B cell (primary cell): ENCODE measurements at regions not wholly inside any gene's neighbourhood (a gene's known extent, or its start where the extent isn't known, plus 50 kb on each side); places are given as distances from the start of the nearest gene placed in this dataset.

Source experiments
- ATAC-seq: fragments of 200-7000 bp; cut with Tn5 transposase; one replicate; pipeline ENCODE4 v1.10.0; 2021; ENCODE audit warnings: low read depth, mild to moderate bottlenecking, moderate number of reproducible peaks, moderate library complexity
- CTCF ChIA-PET: fragments of 350-600 bp; sonication (Branson Sonifier 250); formaldehyde crosslinking; loops from one replicate; lab custom pipeline; 2021; ENCODE audit warnings: antibody characterized with exemption, inconsistent platforms; lab: Charles Lee
- POLR2A ChIA-PET: fragments of 350-600 bp; sonication (Branson Sonifier 250); formaldehyde crosslinking; loops from one replicate; lab custom pipeline; 2021; ENCODE audit warnings: antibody characterized with exemption; lab: Charles Lee
- DNase-seq: peaks from one replicate; pipeline ENCODE4 v3.0.0; 2013
- H2AFZ ChIP-seq: 2 replicates; pipeline ENCODE4 v1.6.1; 2012; ENCODE audit warnings: mild to moderate bottlenecking, low read depth, low read length; ENCODE audit not compliant: insufficient read depth, poor library complexity, severe bottlenecking
- H3K27ac ChIP-seq, 2 donors: 1 replicate in 1 of 2; 2 replicates in 1 of 2; pipeline ENCODE4 v1.5.1; 2012 to 2013; ENCODE audit warnings: low read length in 2 of 2, mild to moderate bottlenecking in 2 of 2, moderate library complexity in 1 of 2
- H3K27me3 ChIP-seq, 4 experiments: fragments of 200-600 bp in 1 of 4; sonication (generic) in 1 of 4; replicated peaks in 1 of 4; 1 replicate in 2 of 4; 2 replicates in 2 of 4; pipeline versions ENCODE4 v1.6.1 to v1.7.0; 2013 to 2016; ENCODE audit warnings: low read length in 3 of 4, mild to moderate bottlenecking in 2 of 4, mixed read lengths in 1 of 4, moderate library complexity in 1 of 4; ENCODE audit not compliant: insufficient read depth in 4 of 4, control insufficient read depth in 3 of 4; ENCODE audit errors: control extremely low read depth in 1 of 4
- H3K36me3 ChIP-seq, 2 experiments: replicated peaks in 1 of 2; 1 replicate in 1 of 2; 2 replicates in 1 of 2; pipeline versions ENCODE4 v1.6.1 to v1.7.1; 2013; ENCODE audit warnings: low read length in 1 of 2; ENCODE audit not compliant: insufficient read depth in 2 of 2, control insufficient read depth in 1 of 2; ENCODE audit errors: control extremely low read depth in 1 of 2, extremely low read depth in 1 of 2
- H3K4me1 ChIP-seq, 2 donors: fragments of 200-600 bp in 1 of 2; sonication (generic) in 1 of 2; 1 replicate in 1 of 2; 2 replicates in 1 of 2; pipeline versions ENCODE4 v1.5.1 to v1.6.1; 2013 to 2017; ENCODE audit warnings: low read length in 2 of 2; ENCODE audit not compliant: control insufficient read depth in 2 of 2, insufficient read depth in 2 of 2
- H3K4me2 ChIP-seq: replicated peaks from 2 replicates; pipeline ENCODE3; 2012; ENCODE audit warnings: mild to moderate bottlenecking, low read depth, low read length; ENCODE audit not compliant: poor library complexity, severe bottlenecking
- H3K4me3 ChIP-seq, 5 experiments: fragments of 200-600 bp in 1 of 5; sonication (generic) in 1 of 5; 1 replicate in 3 of 5; 2 replicates in 2 of 5; pipeline versions ENCODE4 v1.5.1 to v1.7.0; 2011 to 2016; ENCODE audit warnings: low read length in 4 of 5, mild to moderate bottlenecking in 4 of 5, low read depth in 2 of 5, control low read depth in 1 of 5, moderate library complexity in 1 of 5; ENCODE audit not compliant: insufficient read depth in 1 of 5; ENCODE audit errors: control extremely low read depth in 1 of 5, extremely low read depth in 1 of 5
- H3K79me2 ChIP-seq: fragments of 200-600 bp; sonication (generic); one replicate; pipeline ENCODE4 v1.6.0; 2016; ENCODE audit warnings: low read length; ENCODE audit not compliant: control insufficient read depth, insufficient read depth
- H3K9ac ChIP-seq: fragments of 200-600 bp; sonication (generic); 2 replicates; pipeline ENCODE4 v1.6.1; 2017; ENCODE audit warnings: mild to moderate bottlenecking, low read length, moderate library complexity
- H3K9me3 ChIP-seq, 3 donors: one replicate each; pipeline versions ENCODE4 v1.6.1 to v1.7.1; 2013; ENCODE audit warnings: low read length in 2 of 3; ENCODE audit not compliant: control insufficient read depth in 2 of 3, insufficient read depth in 1 of 3; ENCODE audit errors: control extremely low read depth in 1 of 3
- H4K20me1 ChIP-seq: 2 replicates; pipeline ENCODE4 v1.6.0; 2012; ENCODE audit warnings: mild to moderate bottlenecking, low read length; ENCODE audit not compliant: insufficient read depth, control insufficient read depth, poor library complexity, severe bottlenecking
- H3K27ac Mint-ChIP-seq: one replicate; pipeline ENCODE4 v1.8.0; 2021; ENCODE audit warnings: mixed read lengths
- H3K27me3 Mint-ChIP-seq: one replicate; pipeline ENCODE4 v1.8.0; 2021; ENCODE audit warnings: mixed read lengths
- H3K4me1 Mint-ChIP-seq: one replicate; pipeline ENCODE4 v1.8.0; 2021; ENCODE audit warnings: mixed read lengths
- H3K4me3 Mint-ChIP-seq: one replicate; pipeline ENCODE4 v1.8.0; 2021; ENCODE audit warnings: mixed read lengths
- H3K9me3 Mint-ChIP-seq: one replicate; pipeline ENCODE4 v1.8.0; 2022; ENCODE audit warnings: mixed read lengths; ENCODE audit not compliant: insufficient read depth
- CTCF ChIP-seq: fragments of 200-600 bp; IDR thresholded peaks from one replicate; pipeline ENCODE4 v1.8.0; 2022; ENCODE audit warnings: antibody characterized with exemption, mild to moderate bottlenecking
- EZH2 ChIP-seq: IDR thresholded peaks from 2 replicates; pipeline ENCODE4 v1.6.1; 2012; ENCODE audit warnings: borderline replicate concordance, low read depth, mild to moderate bottlenecking, moderate library complexity, low read length; ENCODE audit not compliant: insufficient read depth, poor library complexity, severe bottlenecking
- WGBS: methylation state at CpG from one replicate; pipeline ENCODE4 v1.1.5; 2013; ENCODE audit warnings: missing lambda C conversion rate; ENCODE audit not compliant: insufficient coverage; 5-methylcytosine and 5-hydroxymethylcytosine counted together
- intact Hi-C: fragments of 100-400 bp; cut with micrococcal nuclease; formaldehyde crosslinking; loops from one replicate; pipeline ENCODE4 v1.10.0; 2022

- ATAC-seq: no peak
- TF ChIP-seq CTCF (no peak), EZH2 (no peak)
- ChIA-PET CTCF (interaction anchor here (0.6 to 1.3 kb wide), 3 partner anchors 13 to 21 kb away, joined by 3 read pairs; no protein-coding TSS in a partner anchor), POLR2A (no interaction called here)
- Mint-ChIP-seq H3K27ac (no peak overlapping the region), H3K27me3 (no peaks in the 10 kb centered on the region), H3K4me1 (peaks cover 11% of the 10 kb centered on the region), H3K9me3 (no peaks in the 10 kb centered on the region), H3K4me3 (no peak overlapping the region)
- no peak overlapping the region for H3K4me3 ChIP-seq
- H3K27ac ChIP-seq: no peak overlapping the region
- DNase-seq: no peak
- H3K9ac ChIP-seq: no peak overlapping the region
- intact Hi-C loops: no loop called here
- H3K4me2 ChIP-seq: no peak overlapping the region
- H3K4me1 ChIP-seq: no peaks in the 10 kb centered on the region
- H4K20me1 ChIP-seq: no peaks in the 10 kb centered on the region
- no peaks in the 10 kb centered on the region for H3K9me3 ChIP-seq
- no peak overlapping the region for H2AFZ ChIP-seq
- 100% methylated on average over 3 of the region's 4 CpGs for WGBS
- no peaks in the 10 kb centered on the region for H3K36me3 ChIP-seq
- H3K27me3 ChIP-seq: no peaks in the 10 kb centered on the region
- H3K79me2 ChIP-seq: peaks cover 1% of the 10 kb centered on the region
Observed at GRCh38 chr4:163623787-163624186, 129.3 kb downstream of the TMA16 start.

- Mint-ChIP-seq H3K9me3 (no peaks in the 10 kb centered on the region), H3K4me3 (no peak overlapping the region), H3K27ac (no peak overlapping the region), H3K4me1 (peaks cover 7% of the 10 kb centered on the region), H3K27me3 (no peaks in the 10 kb centered on the region)
- Histone ChIP-seq H4K20me1 (no peaks in the 10 kb centered on the region), H3K27ac (no peak overlapping the region), H3K9ac (no peak overlapping the region), H2AFZ (no peak overlapping the region), H3K9me3 (no peaks in the 10 kb centered on the region), H3K27me3 (no peaks in the 10 kb centered on the region), H3K4me3 (no peak overlapping the region), H3K36me3 (no peaks in the 10 kb centered on the region), H3K79me2 (no peaks in the 10 kb centered on the region), H3K4me2 (no peak overlapping the region), H3K4me1 (no peaks in the 10 kb centered on the region)
- CTCF ChIA-PET: interaction anchor here (1.1 to 1.3 kb wide), 3 partner anchors 14 to 70 kb away, joined by 3 read pairs; no protein-coding TSS in a partner anchor
- TF ChIP-seq EZH2: no peak
- no peak for TF ChIP-seq CTCF
- intact Hi-C loops: no loop called here
- 83% methylated on average over 1 of the region's 1 CpG for WGBS
- ATAC-seq: no peak
- POLR2A ChIA-PET: no interaction called here
- DNase-seq: no peak
Observed at GRCh38 chr4:163624727-163625126, 130.2 kb downstream of the TMA16 start.
